ENCODE measurements at regions not wholly inside any gene's neighbourhood (a gene's known extent, or its start where the extent isn't known, plus 50 kb on each side); places are given as distances from the start of the nearest gene placed in this dataset.

DNA sequence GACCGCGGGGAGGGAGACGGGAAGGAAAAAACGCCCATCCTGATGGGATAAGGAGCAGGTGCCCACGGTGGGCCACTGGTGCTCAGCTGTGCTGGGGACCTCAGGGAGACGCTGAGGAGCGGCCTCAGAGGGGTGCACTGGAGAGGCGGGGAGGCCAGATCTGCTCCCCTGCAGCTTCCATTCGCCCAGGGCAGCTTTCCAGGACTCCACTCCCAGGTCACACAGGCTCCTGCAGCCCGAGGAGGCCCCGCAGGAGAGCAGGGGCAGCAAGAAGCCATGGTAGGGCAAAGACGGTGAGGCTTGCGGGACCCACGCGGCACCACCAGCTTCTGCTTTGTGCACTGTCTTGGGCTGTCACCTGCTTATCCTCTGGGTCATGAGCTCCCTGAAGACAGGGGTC, 82.5 kb upstream of the SULF2 start:
- CTCF ChIA-PET: no interaction called here
- Mint-ChIP-seq H3K27ac (ENCODE audit: unreplicated experiment) (no peak overlapping the region), H3K27me3 (ENCODE audit: insufficient read depth, unreplicated experiment) (peaks cover 25% of the 10 kb centered on the region), H3K9me3 (ENCODE audit: unreplicated experiment) (no peaks in the 10 kb centered on the region), H3K36me3 (ENCODE audit: insufficient read depth, unreplicated experiment) (no peaks in the 10 kb centered on the region), H3K4me3 (ENCODE audit: unreplicated experiment) (no peak overlapping the region), H3K4me1 (ENCODE audit: low read depth, unreplicated experiment) (peaks cover 7% of the 10 kb centered on the region)
- Histone ChIP-seq H3K36me3 (ENCODE audit: control insufficient read depth, insufficient read depth, low read length) (no peaks in the 10 kb centered on the region), H3K4me3 (ENCODE audit: low read depth, low read length) (no peak overlapping the region), H3K4me1 (no peaks in the 10 kb centered on the region), H3K27me3 (replicated peaks; ENCODE audit: control insufficient read depth, insufficient read depth, low read length) (no peaks in the 10 kb centered on the region), H3K9me3 (no peaks in the 10 kb centered on the region)
- TF ChIP-seq, protein P1, sequence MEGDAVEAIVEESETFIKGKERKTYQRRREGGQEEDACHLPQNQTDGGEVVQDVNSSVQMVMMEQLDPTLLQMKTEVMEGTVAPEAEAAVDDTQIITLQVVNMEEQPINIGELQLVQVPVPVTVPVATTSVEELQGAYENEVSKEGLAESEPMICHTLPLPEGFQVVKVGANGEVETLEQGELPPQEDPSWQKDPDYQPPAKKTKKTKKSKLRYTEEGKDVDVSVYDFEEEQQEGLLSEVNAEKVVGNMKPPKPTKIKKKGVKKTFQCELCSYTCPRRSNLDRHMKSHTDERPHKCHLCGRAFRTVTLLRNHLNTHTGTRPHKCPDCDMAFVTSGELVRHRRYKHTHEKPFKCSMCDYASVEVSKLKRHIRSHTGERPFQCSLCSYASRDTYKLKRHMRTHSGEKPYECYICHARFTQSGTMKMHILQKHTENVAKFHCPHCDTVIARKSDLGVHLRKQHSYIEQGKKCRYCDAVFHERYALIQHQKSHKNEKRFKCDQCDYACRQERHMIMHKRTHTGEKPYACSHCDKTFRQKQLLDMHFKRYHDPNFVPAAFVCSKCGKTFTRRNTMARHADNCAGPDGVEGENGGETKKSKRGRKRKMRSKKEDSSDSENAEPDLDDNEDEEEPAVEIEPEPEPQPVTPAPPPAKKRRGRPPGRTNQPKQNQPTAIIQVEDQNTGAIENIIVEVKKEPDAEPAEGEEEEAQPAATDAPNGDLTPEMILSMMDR (IDR thresholded peaks at IDR 0.05; ENCODE audit: insufficient read depth in 1 of 2, low read depth in 1 of 2, low read length in 1 of 2, severe bottlenecking in 1 of 2, unreplicated experiment in 1 of 2): no peak
- POLR2A ChIA-PET: no interaction called here
- no peak for DNase-seq
- no TSS peak for BruUV-seq (replicated peaks)
- intact Hi-C loops (cut with micrococcal nuclease; ENCODE audit: unreplicated experiment): no loop called here

DNA sequence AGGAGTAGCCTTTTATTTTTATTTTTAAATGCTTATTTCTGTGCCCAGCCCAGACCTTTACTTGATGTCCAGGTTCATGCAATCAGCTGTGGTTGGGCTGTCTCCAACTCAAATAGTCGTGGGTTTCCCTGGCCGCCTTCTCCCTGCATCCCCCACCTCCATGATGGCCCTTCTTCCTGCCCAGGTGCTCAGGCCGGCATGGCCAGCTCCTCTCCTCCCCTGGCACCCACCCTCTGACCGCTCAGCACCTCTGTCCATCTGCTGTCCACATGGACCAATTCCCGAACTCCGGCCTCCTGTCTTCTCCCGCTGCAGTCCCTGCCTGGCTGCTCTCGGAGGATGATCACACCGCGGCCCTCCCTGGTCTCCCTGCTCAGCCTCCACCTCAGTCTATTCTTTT, 81.2 kb upstream of the SULF2 start:
- Mint-ChIP-seq H3K27me3 (ENCODE audit: insufficient read depth, unreplicated experiment) (peaks cover 25% of the 10 kb centered on the region), H3K4me3 (ENCODE audit: unreplicated experiment) (no peak overlapping the region), H3K4me1 (ENCODE audit: low read depth, unreplicated experiment) (peaks cover 7% of the 10 kb centered on the region), H3K9me3 (ENCODE audit: unreplicated experiment) (no peaks in the 10 kb centered on the region), H3K36me3 (ENCODE audit: insufficient read depth, unreplicated experiment) (no peaks in the 10 kb centered on the region), H3K27ac (ENCODE audit: unreplicated experiment) (no peak overlapping the region)
- Histone ChIP-seq H3K36me3 (ENCODE audit: control insufficient read depth, insufficient read depth, low read length) (no peaks in the 10 kb centered on the region), H3K9me3 (no peaks in the 10 kb centered on the region), H3K4me3 (ENCODE audit: low read depth, low read length) (no peak overlapping the region), H3K4me1 (no peaks in the 10 kb centered on the region), H3K27me3 (replicated peaks; ENCODE audit: control insufficient read depth, insufficient read depth, low read length) (no peaks in the 10 kb centered on the region)
- intact Hi-C loops (cut with micrococcal nuclease; ENCODE audit: unreplicated experiment): no loop called here
- POLR2A ChIA-PET: no interaction called here
- BruUV-seq (replicated peaks): no TSS peak
- CTCF ChIA-PET: no interaction called here
- TF ChIP-seq, protein P1 (IDR thresholded peaks at IDR 0.05; ENCODE audit: insufficient read depth in 1 of 2, low read depth in 1 of 2, low read length in 1 of 2, severe bottlenecking in 1 of 2, unreplicated experiment in 1 of 2): no peak
- no peak for DNase-seq

- TF ChIP-seq, protein P1 (IDR thresholded peaks at IDR 0.05; ENCODE audit: insufficient read depth in 1 of 2, low read depth in 1 of 2, low read length in 1 of 2, severe bottlenecking in 1 of 2, unreplicated experiment in 1 of 2): no peak
- intact Hi-C loops (cut with micrococcal nuclease; ENCODE audit: unreplicated experiment): no loop called here
- peaks cover 25% of the 10 kb centered on the region for H3K27me3 Mint-ChIP-seq (ENCODE audit: insufficient read depth, unreplicated experiment)
- H3K4me1 ChIP-seq: no peaks in the 10 kb centered on the region
- H3K9me3 ChIP-seq: no peaks in the 10 kb centered on the region
- CTCF ChIA-PET: interaction anchor here (0.8 kb wide), 1 partner anchor 59 kb away, joined by 3 read pairs; no protein-coding TSS in a partner anchor
- peaks cover 7% of the 10 kb centered on the region for H3K4me1 Mint-ChIP-seq (ENCODE audit: low read depth, unreplicated experiment)
- H3K36me3 Mint-ChIP-seq (ENCODE audit: insufficient read depth, unreplicated experiment): no peaks in the 10 kb centered on the region
- POLR2A ChIA-PET: no interaction called here
- H3K36me3 ChIP-seq (ENCODE audit: control insufficient read depth, insufficient read depth, low read length): no peaks in the 10 kb centered on the region
- no peak overlapping the region for H3K4me3 ChIP-seq (ENCODE audit: low read depth, low read length)
- H3K9me3 Mint-ChIP-seq (ENCODE audit: unreplicated experiment): no peaks in the 10 kb centered on the region
- no peak overlapping the region for H3K4me3 Mint-ChIP-seq (ENCODE audit: unreplicated experiment)
- no peaks in the 10 kb centered on the region for H3K27me3 ChIP-seq (replicated peaks; ENCODE audit: control insufficient read depth, insufficient read depth, low read length)
- H3K27ac Mint-ChIP-seq (ENCODE audit: unreplicated experiment): no peak overlapping the region
- BruUV-seq (replicated peaks): no TSS peak
- DNase-seq: no peak
These were observed 80.6 kb upstream of the SULF2 start for GRCh38 chr20:47865912-47866311.

All from Caco-2 (cell line).